CD4-positive, alpha-beta T cell treated with Interleukin-10 for 1 hour (primary cell): ENCODE measurements at regions not wholly inside any gene's neighbourhood (a gene's known extent, or its start where the extent isn't known, plus 50 kb on each side); places are given as distances from the start of the nearest gene placed in this dataset.
"Not testable (repeated sequence)": the region's sequence is repeated elsewhere in the genome, so short reads cannot be mapped to it uniquely, and the experiment has no call there.

Source experiments
- DNase-seq: peaks from one replicate; pipeline ENCODE4 v3.0.0-alpha.2; 2020

GRCh38 chr14:100421756-100422470 is 98.8 kb downstream of the SLC25A47 start:
- no peak for DNase-seq

GRCh38 chr14:100422556-100423316 is 99.6 kb downstream of the SLC25A47 start:
- no peak for DNase-seq

- DNase-seq, result no peak
These were observed 100.3 kb downstream of the SLC25A47 start for GRCh38 chr14:100423317-100424010.

- DNase-seq, result no peak
These were observed 101.6 kb downstream of the SLC25A47 start for GRCh38 chr14:100424504-100425428.

DNA sequence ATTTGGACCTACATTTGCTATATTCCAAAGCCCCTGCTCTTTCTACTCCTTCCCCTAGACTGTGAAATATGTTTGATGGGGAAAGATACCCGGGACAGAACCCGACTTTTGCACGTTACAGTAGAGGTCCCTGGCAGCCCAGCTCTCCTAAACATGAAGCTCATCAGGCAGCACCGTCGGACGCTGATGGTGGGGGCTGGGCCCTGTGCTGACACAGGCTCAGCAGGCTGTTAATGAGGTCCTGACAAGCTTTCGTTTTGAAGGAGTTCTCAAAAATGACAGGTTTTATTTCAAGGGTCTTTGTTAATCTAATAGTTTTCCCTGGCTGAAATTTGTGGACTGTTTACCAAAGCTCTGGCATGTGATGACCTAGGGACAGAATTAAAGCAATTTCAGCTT is 102.3 kb downstream of the SLC25A47 start:
- no peak for DNase-seq

GRCh38 chr14:100426314-100426713 is 103.2 kb downstream of the SLC25A47 start:
- no peak for DNase-seq

DNA sequence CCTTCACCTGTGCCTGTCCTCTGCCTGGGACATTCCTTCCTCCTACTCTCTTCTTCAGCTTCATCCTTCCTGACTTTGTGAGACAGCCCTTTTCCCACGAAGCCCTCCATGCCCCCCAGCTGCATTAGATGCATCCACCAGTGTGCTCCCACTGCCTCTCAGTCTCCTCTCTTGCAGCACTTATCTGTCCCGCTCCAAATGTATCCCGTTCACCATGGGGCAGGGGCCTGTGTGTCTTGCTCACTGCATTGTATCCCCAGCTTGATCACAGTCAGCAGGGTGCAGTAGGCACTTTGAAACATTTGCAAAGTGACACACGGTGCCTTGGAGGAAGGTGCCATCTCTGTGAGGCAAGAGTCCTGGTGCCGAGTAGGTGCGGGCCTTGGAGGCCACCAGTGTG is 104.0 kb downstream of the SLC25A47 start:
- no peak for DNase-seq

DNA sequence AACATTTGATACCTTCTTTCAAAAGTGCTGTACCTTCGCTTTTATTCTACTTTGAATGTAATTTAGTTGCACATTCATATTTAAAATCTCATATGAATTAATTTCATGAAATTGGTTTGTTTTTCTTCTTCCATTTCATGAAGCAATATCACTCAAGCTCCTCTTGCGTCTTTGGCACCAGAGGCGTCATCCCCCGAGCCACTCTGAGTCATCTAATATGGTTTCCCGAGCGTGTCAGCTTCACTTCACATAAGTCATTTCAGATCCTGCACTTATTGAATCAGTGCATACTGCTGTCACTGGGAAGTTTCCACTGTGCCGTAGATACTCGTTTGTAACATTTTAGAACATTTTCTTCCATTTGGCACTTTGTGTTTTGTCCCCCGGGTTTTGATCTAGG is 105.6 kb downstream of the SLC25A47 start:
- no peak for DNase-seq

GRCh38 chr14:100429537-100429936 is 106.4 kb downstream of the SLC25A47 start:
- DNase-seq, result no peak

DNA sequence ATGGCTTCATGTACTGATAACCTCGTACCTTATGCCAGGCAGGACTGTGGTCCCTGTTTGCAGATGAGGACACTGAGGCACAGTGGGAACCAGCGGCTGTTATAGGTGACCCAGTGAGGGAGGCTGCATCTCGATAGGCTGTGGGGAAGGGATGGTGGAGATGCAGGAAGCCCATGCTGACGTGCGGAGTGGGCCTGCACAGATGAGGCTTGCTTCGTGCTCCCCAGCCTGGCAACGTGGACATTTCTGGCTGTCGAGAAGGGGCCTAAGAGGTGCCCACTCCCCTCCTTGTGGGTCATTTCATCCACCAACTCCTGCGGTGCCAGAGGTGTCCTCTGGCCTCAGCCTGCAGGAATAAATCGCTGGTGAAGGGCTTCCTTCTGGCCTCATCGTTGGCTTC is 107.4 kb downstream of the SLC25A47 start:
- no peak for DNase-seq

DNA sequence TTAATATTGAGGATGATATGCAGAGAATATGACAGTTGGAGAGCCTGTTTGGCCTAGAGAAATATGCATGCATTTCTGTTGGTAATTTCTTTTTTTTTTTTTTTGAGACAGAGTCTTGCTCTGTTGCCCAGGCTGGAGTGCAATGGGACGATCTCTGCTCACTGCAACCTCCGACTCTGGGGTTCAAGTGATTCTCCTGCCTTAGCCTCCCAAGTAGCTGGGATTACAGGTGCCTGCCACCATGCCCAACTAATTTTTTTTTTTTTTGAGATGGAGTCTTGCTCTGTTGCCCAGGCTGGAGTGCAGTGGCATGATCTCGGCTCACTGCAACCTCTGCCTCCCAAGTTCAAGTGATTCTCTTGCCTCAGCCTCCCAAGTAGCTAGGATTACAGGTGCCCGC is 108.3 kb downstream of the SLC25A47 start:
- DNase-seq, result not testable (repeated sequence)

- DNase-seq, result no peak
These were observed 109.7 kb downstream of the SLC25A47 start for GRCh38 chr14:100432652-100433427.

DNA sequence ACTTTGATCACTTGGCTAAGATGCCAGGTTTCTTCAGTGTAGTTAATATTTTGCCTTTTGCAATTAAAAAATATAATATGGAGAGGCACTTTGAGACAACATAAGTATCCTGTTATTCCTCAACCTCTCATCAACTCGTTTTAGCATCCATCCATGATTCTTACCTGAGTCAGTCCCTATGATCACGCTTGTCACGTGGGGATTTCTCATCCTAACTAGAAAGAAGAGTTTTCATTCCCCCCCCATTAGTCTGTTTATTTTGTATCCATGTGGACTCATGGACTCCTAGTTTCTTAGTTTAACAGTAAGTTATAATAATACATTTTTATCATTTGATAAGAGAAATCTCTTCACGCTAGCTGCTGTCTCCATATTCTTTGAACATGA is 110.3 kb downstream of the SLC25A47 start:
- no peak for DNase-seq

DNA sequence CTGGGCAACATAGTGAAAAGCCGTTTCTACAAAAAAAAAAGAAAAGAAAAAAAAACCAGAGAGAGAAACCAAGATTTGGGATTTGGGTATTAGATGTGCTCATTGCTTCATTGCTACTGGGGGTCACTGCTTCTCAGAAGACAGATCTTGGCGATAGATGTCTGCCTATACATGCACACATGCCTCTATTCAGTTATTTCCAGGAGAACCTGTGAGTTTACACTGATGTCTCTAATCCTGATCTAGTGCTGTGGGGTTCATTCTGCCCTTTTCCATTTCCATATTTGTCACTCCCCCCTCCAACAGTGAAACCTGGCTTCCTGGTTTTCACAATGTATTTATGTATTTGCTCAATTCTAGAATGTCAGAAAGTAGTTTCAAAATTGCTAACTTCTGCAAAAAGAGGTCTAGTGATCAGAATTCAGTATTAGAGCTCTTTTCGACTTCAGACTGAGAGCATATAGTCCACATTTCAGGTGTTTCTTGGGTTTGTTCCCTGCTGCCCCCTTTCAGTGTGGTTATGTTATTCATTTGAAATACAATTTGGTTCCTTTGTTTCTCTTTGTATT is 111.0 kb downstream of the SLC25A47 start:
- DNase-seq, result no peak

- no peak for DNase-seq
These were observed 111.8 kb downstream of the SLC25A47 start for GRCh38 chr14:100434911-100435438.

GRCh38 chr14:100435459-100435858 is 112.3 kb downstream of the SLC25A47 start:
- DNase-seq, result no peak

GRCh38 chr14:100436745-100437406 is 113.7 kb downstream of the SLC25A47 start:
- DNase-seq, result no peak

DNA sequence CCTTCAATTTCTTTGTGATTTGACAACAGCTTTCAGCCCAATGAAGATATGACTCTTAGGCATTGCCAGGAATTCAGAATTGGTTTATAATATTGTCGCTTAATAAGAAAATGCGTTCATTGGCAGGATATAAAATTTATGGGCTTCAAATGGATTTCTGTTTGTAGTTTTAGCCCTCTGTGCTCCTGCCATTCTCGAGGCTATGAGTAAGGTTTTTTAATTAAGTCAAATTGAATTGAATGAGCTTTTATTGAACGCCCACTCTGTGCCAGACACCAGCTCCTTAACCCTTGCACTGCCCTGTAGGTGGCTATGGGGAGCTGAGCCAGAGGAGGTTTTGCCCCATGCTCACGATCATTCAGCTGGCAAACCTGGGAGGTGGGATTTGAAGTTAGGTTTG is 115.1 kb downstream of the SLC25A47 start:
- DNase-seq, result no peak

GRCh38 chr14:100438678-100439592 is 115.8 kb downstream of the SLC25A47 start:
- DNase-seq, result no peak

DNA sequence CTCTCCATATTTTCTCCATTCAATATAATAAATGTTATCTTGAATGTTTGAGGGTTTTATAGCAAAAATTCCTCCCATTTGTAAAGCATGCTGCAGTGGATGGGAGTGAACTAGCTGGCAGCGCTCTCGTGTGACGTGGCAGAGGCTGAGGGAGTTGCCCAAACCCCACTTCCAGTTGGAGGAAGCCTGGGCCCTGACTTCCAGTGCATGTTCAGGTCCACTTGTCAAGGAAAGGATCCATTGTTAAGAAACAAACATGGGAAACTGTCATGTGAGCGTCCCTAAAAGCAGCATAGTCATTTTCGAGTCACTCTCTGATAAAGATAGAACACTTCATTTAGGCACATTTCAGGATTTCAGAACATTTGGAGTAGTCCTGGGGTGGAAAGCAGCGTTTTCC is 116.6 kb downstream of the SLC25A47 start:
- DNase-seq, result no peak
